PC-3 (cell line): ENCODE measurements at regions not wholly inside any gene's neighbourhood (a gene's known extent, or its start where the extent isn't known, plus 50 kb on each side); places are given as distances from the start of the nearest gene placed in this dataset.

Experiments used
- ATAC-seq: fragments of 200-7000 bp; cut with Tn5 transposase; 2 replicates; pipeline ENCODE4 v1.9.1; 2020; ENCODE audit warnings: mild to moderate bottlenecking, moderate library complexity
- BruUV-seq: library from RNA; stranded (reverse); fragments of 400-500 nt; replicated peaks from 2 replicates; lab custom pipeline; 2021; lab: Mats Ljungman, UMichigan
- CTCF ChIA-PET: fragments of 300-600 bp; sonication (Branson Sonifier 250); formaldehyde crosslinking; loops from one replicate; lab custom pipeline; 2022; ENCODE audit warnings: antibody characterized with exemption; lab: Charles Lee
- POLR2A ChIA-PET: fragments of 300-600 bp; sonication (Branson Sonifier 250); formaldehyde crosslinking; loops from one replicate; lab custom pipeline; 2022; ENCODE audit warnings: antibody characterized with exemption; ENCODE audit not compliant: unreplicated experiment; lab: Charles Lee
- DNase-seq: peaks from one replicate; pipeline ENCODE4 v3.0.0-alpha.2; 2015
- H2AFZ ChIP-seq: fragments of 300-600 bp; sonication (generic); 2 replicates; pipeline ENCODE4 v1.6.0; 2016; ENCODE audit warnings: antibody characterized with exemption, low read length
- H3F3A ChIP-seq: fragments of 300-600 bp; sonication (generic); one replicate; pipeline ENCODE4 v1.6.0; 2017; ENCODE audit warnings: antibody characterized with exemption, low read length, control low read depth, mild to moderate bottlenecking; ENCODE audit not compliant: unreplicated experiment
- H3K27ac ChIP-seq: fragments of 300-600 bp; sonication (generic); 2 replicates; pipeline ENCODE4 v1.5.1; 2016; ENCODE audit warnings: mild to moderate bottlenecking, low read length
- H3K27me3 ChIP-seq: fragments of 300-600 bp; sonication (generic); 2 replicates; pipeline ENCODE4 v1.6.1; 2016; ENCODE audit warnings: low read length, mixed read lengths
- H3K36me3 ChIP-seq: fragments of 300-600 bp; sonication (generic); 2 replicates; pipeline ENCODE4 v1.6.1; 2016; ENCODE audit warnings: low read depth, mixed run types, low read length, mixed read lengths
- H3K4me1 ChIP-seq: fragments of 300-600 bp; sonication (generic); 2 replicates; pipeline ENCODE4 v1.5.1; 2016; ENCODE audit warnings: low read length; ENCODE audit not compliant: insufficient read depth
- H3K4me2 ChIP-seq: fragments of 300-600 bp; sonication (generic); 2 replicates; pipeline ENCODE4 v1.6.0; 2016; ENCODE audit warnings: low read length
- H3K4me3 ChIP-seq: fragments of 300-600 bp; sonication (generic); 2 replicates; pipeline ENCODE4 v1.5.1; 2016; ENCODE audit warnings: mild to moderate bottlenecking, low read length, mixed read lengths
- H3K79me2 ChIP-seq: fragments of 300-600 bp; sonication (generic); 2 replicates; pipeline ENCODE4 v1.6.1; 2017; ENCODE audit warnings: low read length, mixed read lengths
- H3K9ac ChIP-seq: fragments of 300-600 bp; sonication (generic); 2 replicates; pipeline ENCODE4 v1.6.0; 2016; ENCODE audit warnings: mild to moderate bottlenecking, low read length
- H3K9me2 ChIP-seq: fragments of 300-600 bp; sonication (generic); replicated peaks from 2 replicates; pipeline ENCODE4 v1.6.1; 2016; ENCODE audit warnings: mixed run types, low read length, mixed read lengths
- H3K9me3 ChIP-seq: fragments of 300-600 bp; sonication (generic); 2 replicates; pipeline ENCODE4 v1.6.1; 2016; ENCODE audit warnings: low read length, mixed read lengths
- H4K20me1 ChIP-seq: fragments of 300-600 bp; sonication (generic); 2 replicates; pipeline ENCODE4 v1.6.1; 2016; ENCODE audit warnings: low read length, mixed read lengths
- EZH2 ChIP-seq: fragments of 300-600 bp; sonication (generic); IDR thresholded peaks from one replicate; pipeline ENCODE4 v1.6.1; 2017; ENCODE audit warnings: antibody characterized with exemption, mild to moderate bottlenecking, low read length; ENCODE audit not compliant: unreplicated experiment
- EZH2phosphoT487 ChIP-seq: fragments of 300-600 bp; sonication (generic); IDR thresholded peaks from 2 replicates; pipeline ENCODE4 v1.6.1; 2018; ENCODE audit warnings: mild to moderate bottlenecking, antibody characterized with exemption, low read length, borderline replicate concordance
- intact Hi-C: fragments of 100-400 bp; cut with micrococcal nuclease; formaldehyde crosslinking; loops from 2 replicates; pipeline ENCODE4 v1.9.0; 2023
- TF ChIP-seq, protein P1 (sequence below): fragments of 300-600 bp; sonication (generic); conservative IDR thresholded peaks from 2 replicates; pipeline ENCODE4 v1.5.1; 2017; ENCODE audit warnings: antibody characterized with exemption, low read depth, mild to moderate bottlenecking, low read length

DNA sequence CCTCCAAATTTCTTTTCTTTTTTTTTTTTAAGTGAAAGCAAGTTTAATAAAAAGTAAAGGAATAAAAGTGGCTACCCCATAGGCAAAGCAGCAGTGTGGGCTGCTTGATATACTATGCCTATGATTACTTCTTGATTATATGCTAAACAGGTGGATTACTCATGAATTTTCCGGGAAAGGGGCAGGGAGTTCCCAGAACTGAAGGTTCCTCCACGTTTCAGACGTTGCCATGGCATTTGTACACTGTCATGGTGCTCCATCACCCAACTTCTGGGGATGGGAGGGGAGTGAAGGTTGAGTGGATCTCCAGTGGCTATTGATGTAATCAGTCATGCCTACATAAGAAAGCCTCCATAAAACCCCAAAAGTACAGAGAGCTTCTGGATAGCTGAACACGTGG is 176.2 kb downstream of the CYP26B1 start:
- CTCF ChIA-PET: no interaction called here

DNA sequence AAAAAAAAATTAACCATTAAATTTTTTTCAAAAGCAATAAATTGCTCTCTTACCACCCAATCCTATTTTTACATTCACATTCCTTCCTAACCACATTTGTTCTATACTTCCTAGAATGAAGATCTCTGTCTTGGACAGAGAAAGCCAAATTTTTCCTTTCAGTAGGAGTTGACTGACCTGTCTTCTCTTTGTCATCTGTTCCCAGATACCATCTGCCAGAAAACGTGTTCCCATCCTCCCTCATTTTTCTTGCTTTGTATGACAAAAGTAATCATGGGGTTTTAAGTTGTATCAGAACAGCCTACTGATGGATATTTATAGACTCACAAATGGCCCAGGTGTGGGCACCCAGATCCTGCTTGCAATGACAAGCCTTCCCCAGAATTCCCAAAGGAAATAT is 182.1 kb downstream of the CYP26B1 start:
- no peak overlapping the region for H3K9ac ChIP-seq
- H3K4me3 ChIP-seq: no peak overlapping the region
- no peak overlapping the region for H2AFZ ChIP-seq
- no peak overlapping the region for H3K27ac ChIP-seq
- intact Hi-C loops: no loop called here
- no peak for ATAC-seq
- BruUV-seq: no TSS peak
- H3F3A ChIP-seq: no peaks in the 10 kb centered on the region
- H3K9me2 ChIP-seq: no peaks in the 10 kb centered on the region
- ChIA-PET POLR2A (no interaction called here), CTCF (interaction anchor here (1.1 kb wide), 1 partner anchor 41 kb away, joined by 3 read pairs; no protein-coding TSS in a partner anchor)
- no peaks in the 10 kb centered on the region for H3K79me2 ChIP-seq
- no peaks in the 10 kb centered on the region for H3K4me1 ChIP-seq
- no peaks in the 10 kb centered on the region for H3K36me3 ChIP-seq
- no peaks in the 10 kb centered on the region for H3K9me3 ChIP-seq
- H3K4me2 ChIP-seq: no peak overlapping the region
- TF ChIP-seq EZH2 (no peak), EZH2phosphoT487 (no peak)
- TF ChIP-seq, protein P1, sequence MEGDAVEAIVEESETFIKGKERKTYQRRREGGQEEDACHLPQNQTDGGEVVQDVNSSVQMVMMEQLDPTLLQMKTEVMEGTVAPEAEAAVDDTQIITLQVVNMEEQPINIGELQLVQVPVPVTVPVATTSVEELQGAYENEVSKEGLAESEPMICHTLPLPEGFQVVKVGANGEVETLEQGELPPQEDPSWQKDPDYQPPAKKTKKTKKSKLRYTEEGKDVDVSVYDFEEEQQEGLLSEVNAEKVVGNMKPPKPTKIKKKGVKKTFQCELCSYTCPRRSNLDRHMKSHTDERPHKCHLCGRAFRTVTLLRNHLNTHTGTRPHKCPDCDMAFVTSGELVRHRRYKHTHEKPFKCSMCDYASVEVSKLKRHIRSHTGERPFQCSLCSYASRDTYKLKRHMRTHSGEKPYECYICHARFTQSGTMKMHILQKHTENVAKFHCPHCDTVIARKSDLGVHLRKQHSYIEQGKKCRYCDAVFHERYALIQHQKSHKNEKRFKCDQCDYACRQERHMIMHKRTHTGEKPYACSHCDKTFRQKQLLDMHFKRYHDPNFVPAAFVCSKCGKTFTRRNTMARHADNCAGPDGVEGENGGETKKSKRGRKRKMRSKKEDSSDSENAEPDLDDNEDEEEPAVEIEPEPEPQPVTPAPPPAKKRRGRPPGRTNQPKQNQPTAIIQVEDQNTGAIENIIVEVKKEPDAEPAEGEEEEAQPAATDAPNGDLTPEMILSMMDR: no peak
- DNase-seq: no peak
- peaks cover 46% of the 10 kb centered on the region for H3K27me3 ChIP-seq
- H4K20me1 ChIP-seq: no peaks in the 10 kb centered on the region

More for the DNA sequence above, 176.2 kb downstream of the CYP26B1 start:
- Histone ChIP-seq H3K9ac (no peak overlapping the region), H3K4me2 (no peak overlapping the region), H3F3A (no peaks in the 10 kb centered on the region), H4K20me1 (no peaks in the 10 kb centered on the region), H3K4me3 (no peak overlapping the region), H3K4me1 (no peaks in the 10 kb centered on the region), H3K36me3 (no peaks in the 10 kb centered on the region), H2AFZ (no peak overlapping the region), H3K9me3 (no peaks in the 10 kb centered on the region), H3K27ac (no peak overlapping the region), H3K9me2 (no peaks in the 10 kb centered on the region), H3K79me2 (no peaks in the 10 kb centered on the region), H3K27me3 (peaks cover 59% of the 10 kb centered on the region)
- POLR2A ChIA-PET: no interaction called here
- DNase-seq (no peak), ATAC-seq (no peak)
- no peak for TF ChIP-seq EZH2
- no TSS peak for BruUV-seq
- intact Hi-C loops: no loop called here

DNA sequence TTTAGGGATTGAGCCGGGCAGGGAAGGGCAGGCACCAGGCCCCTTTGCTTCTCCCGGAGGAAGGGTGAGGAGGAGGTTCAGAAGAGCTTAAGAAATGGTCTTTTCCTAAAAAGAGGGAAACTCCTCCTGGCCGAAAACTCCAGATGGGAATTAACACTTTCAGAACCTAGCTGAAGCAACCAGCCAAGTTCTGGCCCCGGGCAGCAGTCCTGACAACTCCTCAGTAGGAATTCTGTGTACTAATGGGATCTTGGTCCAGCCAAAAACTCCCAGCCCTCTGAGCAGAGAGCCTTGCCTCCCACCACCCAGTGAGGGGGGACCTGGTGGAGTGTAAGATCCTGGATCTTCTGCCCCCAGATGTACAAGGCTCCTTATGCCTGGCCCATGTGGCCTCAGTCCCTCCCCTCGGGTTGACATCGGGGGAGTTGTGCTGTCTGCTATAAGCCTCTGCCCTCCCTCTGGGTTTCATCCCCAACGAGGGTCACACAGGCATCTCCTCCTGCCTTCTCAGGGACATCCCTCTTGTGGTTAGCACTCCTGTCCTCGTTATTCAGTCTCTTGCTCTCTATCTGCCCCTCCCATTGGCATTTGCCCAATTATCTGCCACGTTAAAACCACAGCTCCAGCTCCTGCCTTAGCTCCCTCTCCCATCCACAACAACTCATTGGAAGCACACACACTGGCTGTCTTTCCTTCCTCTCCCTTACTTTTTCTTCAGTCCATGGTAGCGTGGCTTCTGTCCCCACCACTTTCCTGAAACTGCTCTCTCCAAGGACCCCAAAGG is 184.6 kb downstream of the CYP26B1 start:
- H3K4me3 ChIP-seq: no peak overlapping the region
- H3K9me3 ChIP-seq: no peaks in the 10 kb centered on the region
- no TSS peak for BruUV-seq
- H3K27me3 ChIP-seq: peaks cover 30% of the 10 kb centered on the region
- H3K4me1 ChIP-seq: no peaks in the 10 kb centered on the region
- no peak overlapping the region for H2AFZ ChIP-seq
- peak; percentile 41 for DNase-seq
- intact Hi-C loops: no loop called here
- H3K4me2 ChIP-seq: no peak overlapping the region
- no peak overlapping the region for H3K27ac ChIP-seq
- no peak for TF ChIP-seq EZH2phosphoT487
- POLR2A ChIA-PET: no interaction called here
- H3K9ac ChIP-seq: no peak overlapping the region
- no peaks in the 10 kb centered on the region for H3K9me2 ChIP-seq
- no peaks in the 10 kb centered on the region for H3F3A ChIP-seq
- no peaks in the 10 kb centered on the region for H3K36me3 ChIP-seq
- no peaks in the 10 kb centered on the region for H3K79me2 ChIP-seq
- no peaks in the 10 kb centered on the region for H4K20me1 ChIP-seq
- CTCF ChIA-PET: no interaction called here
- no peak for ATAC-seq
